Mesothelial cell of epicardium (in vitro differentiated cells): ENCODE measurements at regions not wholly inside any gene's neighbourhood (a gene's known extent, or its start where the extent isn't known, plus 50 kb on each side); places are given as distances from the start of the nearest gene placed in this dataset.
"Not testable (repeated sequence)": the region's sequence is repeated elsewhere in the genome, so short reads cannot be mapped to it uniquely, and the experiment has no call there.

Experiments
- DNase-seq, 2 experiments: peaks; one replicate each; pipeline ENCODE4 v3.0.0; 2021; ENCODE audit warnings: low spot score in 2 of 2; ENCODE audit not compliant: unreplicated experiment in 2 of 2
- H3K27ac Mint-ChIP-seq: 2 replicates; pipeline ENCODE4 v1.8.0; 2021; ENCODE audit warnings: mixed read lengths
- H3K27me3 Mint-ChIP-seq: 2 replicates; pipeline ENCODE4 v1.8.0; 2021; ENCODE audit warnings: low read depth, mixed read lengths
- H3K36me3 Mint-ChIP-seq: 2 replicates; pipeline ENCODE4 v1.8.0; 2021; ENCODE audit warnings: mixed read lengths
- H3K4me1 Mint-ChIP-seq: 2 replicates; pipeline ENCODE4 v1.8.0; 2021; ENCODE audit warnings: mixed read lengths
- H3K4me3 Mint-ChIP-seq: 2 replicates; pipeline ENCODE4 v1.8.0; 2021; ENCODE audit warnings: mild to moderate bottlenecking, moderate library complexity, mixed read lengths
- H3K9me3 Mint-ChIP-seq: 2 replicates; pipeline ENCODE4 v1.8.0; 2021; ENCODE audit warnings: mixed read lengths
- TF ChIP-seq, protein P1 (sequence below): fragments of 200-600 bp; sonication (generic); IDR thresholded peaks from one replicate; pipeline ENCODE4 v1.5.0; 2021; ENCODE audit warnings: antibody characterized with exemption; ENCODE audit not compliant: unreplicated experiment

DNA sequence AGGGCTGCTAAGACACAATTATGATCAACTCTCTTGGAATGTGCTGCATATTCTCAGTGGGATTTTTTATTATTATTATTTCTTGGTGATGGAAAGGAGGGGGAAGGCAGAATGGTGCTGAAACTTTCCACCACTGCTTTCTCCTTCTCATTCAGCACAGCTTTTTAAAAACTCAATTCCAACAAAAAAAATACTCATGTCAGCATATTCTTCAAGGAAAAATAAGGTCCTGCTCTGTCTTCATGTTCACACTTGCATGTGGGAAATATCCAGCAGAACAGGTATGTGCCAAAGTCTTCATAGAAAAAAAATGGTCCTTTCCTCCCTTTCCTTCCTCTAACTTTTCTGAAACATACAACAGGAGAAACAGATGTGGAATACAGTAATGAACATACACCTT lies 144.0 kb upstream of the ADAMTS3 start:
- no peaks in the 10 kb centered on the region for H3K9me3 Mint-ChIP-seq
- H3K27me3 Mint-ChIP-seq = no peaks in the 10 kb centered on the region
- no peaks in the 10 kb centered on the region for H3K36me3 Mint-ChIP-seq
- TF ChIP-seq, protein P1, sequence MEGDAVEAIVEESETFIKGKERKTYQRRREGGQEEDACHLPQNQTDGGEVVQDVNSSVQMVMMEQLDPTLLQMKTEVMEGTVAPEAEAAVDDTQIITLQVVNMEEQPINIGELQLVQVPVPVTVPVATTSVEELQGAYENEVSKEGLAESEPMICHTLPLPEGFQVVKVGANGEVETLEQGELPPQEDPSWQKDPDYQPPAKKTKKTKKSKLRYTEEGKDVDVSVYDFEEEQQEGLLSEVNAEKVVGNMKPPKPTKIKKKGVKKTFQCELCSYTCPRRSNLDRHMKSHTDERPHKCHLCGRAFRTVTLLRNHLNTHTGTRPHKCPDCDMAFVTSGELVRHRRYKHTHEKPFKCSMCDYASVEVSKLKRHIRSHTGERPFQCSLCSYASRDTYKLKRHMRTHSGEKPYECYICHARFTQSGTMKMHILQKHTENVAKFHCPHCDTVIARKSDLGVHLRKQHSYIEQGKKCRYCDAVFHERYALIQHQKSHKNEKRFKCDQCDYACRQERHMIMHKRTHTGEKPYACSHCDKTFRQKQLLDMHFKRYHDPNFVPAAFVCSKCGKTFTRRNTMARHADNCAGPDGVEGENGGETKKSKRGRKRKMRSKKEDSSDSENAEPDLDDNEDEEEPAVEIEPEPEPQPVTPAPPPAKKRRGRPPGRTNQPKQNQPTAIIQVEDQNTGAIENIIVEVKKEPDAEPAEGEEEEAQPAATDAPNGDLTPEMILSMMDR = no peak
- peaks cover 4% of the 10 kb centered on the region for H3K4me1 Mint-ChIP-seq
- DNase-seq = no peak
- no peak overlapping the region for H3K27ac Mint-ChIP-seq
- no peak overlapping the region for H3K4me3 Mint-ChIP-seq

DNA sequence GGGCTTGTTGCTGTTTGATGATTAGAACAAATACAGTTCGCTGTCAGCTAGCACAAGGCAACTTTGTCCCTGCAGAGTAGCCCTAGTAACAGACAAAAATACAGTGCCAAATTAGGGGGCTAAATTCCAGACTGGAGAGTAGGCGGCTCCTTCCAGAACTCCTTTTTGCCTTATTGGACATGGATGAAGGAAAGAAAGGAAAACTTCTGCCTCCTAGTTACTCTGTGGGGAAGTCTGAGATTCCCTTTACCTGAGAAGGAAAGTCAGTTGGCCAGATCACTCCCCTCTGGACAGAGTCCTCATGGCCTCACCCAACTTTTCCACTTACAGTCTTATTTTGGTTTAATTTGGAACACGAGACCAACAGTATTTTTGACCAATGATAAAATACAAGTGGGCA lies 140.5 kb upstream of the ADAMTS3 start:
- no peaks in the 10 kb centered on the region for H3K9me3 Mint-ChIP-seq
- DNase-seq = no peak
- H3K27me3 Mint-ChIP-seq = no peaks in the 10 kb centered on the region
- H3K36me3 Mint-ChIP-seq = no peaks in the 10 kb centered on the region
- H3K4me3 Mint-ChIP-seq = no peak overlapping the region
- no peak overlapping the region for H3K27ac Mint-ChIP-seq
- peaks cover 10% of the 10 kb centered on the region for H3K4me1 Mint-ChIP-seq
- TF ChIP-seq, protein P1 = no peak

DNA sequence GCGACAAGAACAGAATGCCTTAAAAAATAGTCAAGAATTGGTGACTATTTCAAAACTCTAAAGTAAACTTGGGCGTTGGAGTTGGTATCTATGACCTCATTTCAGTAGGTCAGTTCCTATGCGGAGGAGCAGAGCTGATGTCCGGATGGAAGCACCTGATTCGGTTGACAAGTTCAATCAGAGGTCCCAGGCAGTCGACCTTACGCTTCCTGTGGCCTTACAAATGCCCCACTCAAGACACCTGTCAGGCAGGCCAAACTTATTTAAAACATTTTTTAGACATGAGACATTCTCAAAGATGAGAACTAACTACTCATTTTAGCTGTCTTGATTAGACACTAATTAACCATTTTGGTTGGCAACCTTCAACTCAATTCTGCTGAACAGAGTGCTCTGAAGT lies 137.7 kb upstream of the ADAMTS3 start:
- Mint-ChIP-seq H3K27ac (no peak overlapping the region), H3K36me3 (no peaks in the 10 kb centered on the region), H3K9me3 (no peaks in the 10 kb centered on the region), H3K4me1 (peaks cover 8% of the 10 kb centered on the region), H3K4me3 (no peak overlapping the region), H3K27me3 (no peaks in the 10 kb centered on the region)
- no peak for DNase-seq
- TF ChIP-seq, protein P1 = no peak

DNA sequence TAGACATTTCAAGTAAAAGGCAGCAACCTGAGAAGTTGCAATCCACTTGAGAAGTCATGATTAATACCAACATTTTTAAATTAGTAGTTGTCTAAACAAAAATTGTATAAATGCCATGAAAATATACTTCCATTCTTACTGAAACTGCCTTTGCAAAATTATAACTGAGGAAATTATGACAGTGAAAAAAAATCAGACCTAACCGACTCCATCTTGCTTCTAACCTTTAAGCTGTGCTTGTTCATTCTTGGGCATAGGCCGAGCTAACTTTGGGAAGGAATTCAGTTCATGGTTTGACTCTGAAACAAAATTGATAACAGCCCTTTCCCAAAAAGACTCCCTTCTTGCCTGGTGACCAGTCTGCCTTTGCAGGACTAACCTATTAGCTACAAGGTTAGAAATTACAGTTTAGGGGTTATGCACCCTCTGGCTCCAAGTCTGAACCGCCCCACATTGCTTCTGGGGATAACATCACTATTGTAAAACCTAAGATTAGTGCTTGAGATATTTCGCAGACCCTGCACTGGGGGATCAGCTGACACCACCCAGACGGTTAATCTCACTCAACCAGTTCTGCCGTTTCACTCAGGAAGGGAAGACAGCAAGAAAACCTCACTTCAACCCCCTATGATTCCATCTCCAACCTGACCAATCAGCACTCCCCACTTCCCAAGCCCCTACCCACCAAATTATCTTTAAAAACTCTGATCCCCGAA lies 136.1 kb upstream of the ADAMTS3 start:
- not testable (repeated sequence) for H3K36me3 Mint-ChIP-seq, H3K4me1 Mint-ChIP-seq, H3K27me3 Mint-ChIP-seq, H3K9me3 Mint-ChIP-seq, DNase-seq
- Mint-ChIP-seq H3K27ac (peak overlapping the region; percentile 75), H3K4me3 (peak overlapping the region; percentile 48)

DNA sequence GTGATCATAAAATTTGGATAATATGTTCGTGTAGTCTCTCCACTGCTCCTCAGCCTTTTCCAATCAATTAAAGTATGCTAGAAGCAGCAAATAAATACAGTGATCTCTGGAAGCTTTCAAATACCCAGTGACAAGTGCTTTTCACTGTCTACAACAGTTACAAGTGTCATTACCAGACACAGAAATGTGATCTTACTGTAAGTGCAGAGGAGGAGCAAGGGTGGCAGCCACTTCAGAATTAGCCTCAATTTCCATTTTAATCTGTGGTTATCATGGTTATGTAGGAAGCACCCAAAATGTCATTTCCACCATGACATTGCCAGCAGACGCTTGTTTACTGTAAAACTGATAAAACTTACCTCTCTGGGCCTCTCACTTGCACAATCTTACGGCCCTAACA lies 133.9 kb upstream of the ADAMTS3 start:
- Mint-ChIP-seq H3K4me1 (peaks cover 8% of the 10 kb centered on the region), H3K27ac (no peak overlapping the region), H3K4me3 (no peak overlapping the region), H3K27me3 (no peaks in the 10 kb centered on the region), H3K9me3 (no peaks in the 10 kb centered on the region), H3K36me3 (no peaks in the 10 kb centered on the region)
- TF ChIP-seq, protein P1 = no peak
- no peak for DNase-seq

DNA sequence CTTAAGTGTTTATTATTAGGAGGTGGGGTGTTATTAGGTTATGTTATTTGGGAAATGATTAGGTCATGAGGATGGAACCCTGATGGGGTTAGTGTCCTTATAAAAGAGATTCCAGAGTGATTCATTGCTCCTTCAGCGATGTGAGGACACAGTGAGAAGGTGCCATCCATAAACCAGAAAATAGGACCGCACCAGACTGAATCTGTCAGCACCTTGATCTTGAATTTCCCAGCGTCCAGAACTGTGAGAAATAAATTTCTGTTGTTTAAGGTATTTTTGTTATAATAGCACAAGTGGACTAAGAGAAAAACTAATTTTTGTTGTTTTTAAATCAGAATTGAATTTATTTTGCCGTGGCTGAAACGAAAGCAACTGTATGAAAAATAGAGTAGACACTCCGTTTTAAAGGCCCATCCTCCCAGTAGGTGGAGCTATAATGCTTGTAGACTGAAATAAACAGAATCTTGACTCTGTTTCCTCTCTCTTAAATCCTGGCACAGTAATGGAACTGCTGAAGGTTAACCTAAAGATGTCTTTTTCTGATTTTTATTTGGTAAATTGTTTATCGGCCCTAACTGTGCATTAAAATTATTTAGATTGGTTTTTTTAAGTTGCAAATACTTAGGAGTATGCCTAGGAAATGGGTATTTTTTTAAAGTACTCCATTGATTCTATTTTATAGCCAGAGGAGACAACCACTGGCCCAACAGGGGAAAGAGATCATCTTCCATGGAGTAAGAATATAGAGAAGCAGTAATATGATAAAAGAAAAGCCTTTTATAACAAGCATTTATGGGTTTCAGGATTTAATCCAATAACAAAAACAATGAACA lies 133.2 kb upstream of the ADAMTS3 start:
- no peak for DNase-seq
- H3K27ac Mint-ChIP-seq = peak overlapping the region; percentile 34
- no peaks in the 10 kb centered on the region for H3K27me3 Mint-ChIP-seq
- H3K4me3 Mint-ChIP-seq = peak overlapping the region; percentile 70
- no peaks in the 10 kb centered on the region for H3K36me3 Mint-ChIP-seq
- H3K9me3 Mint-ChIP-seq = no peaks in the 10 kb centered on the region
- TF ChIP-seq, protein P1 = peak; percentile 32
- H3K4me1 Mint-ChIP-seq = peaks cover 8% of the 10 kb centered on the region
